GM21526 (cell line): ENCODE measurements at regions not wholly inside any gene's neighbourhood (a gene's known extent, or its start where the extent isn't known, plus 50 kb on each side); places are given as distances from the start of the nearest gene placed in this dataset.

Experiments used
- ATAC-seq: cut with Tn5 transposase; IDR thresholded peaks from one replicate; pipeline ENCODE4 v1.9.1; 2021; ENCODE audit warnings: moderate library complexity; ENCODE audit not compliant: unreplicated experiment, low FRiP score

GRCh38 chrX:94041881-94042280 is 367.9 kb downstream of the FAM133A start:
- ATAC-seq: no peak

GRCh38 chrX:94045724-94046123 is 371.7 kb downstream of the FAM133A start:
- ATAC-seq: no peak

- ATAC-seq: no peak
Observed at GRCh38 chrX:94051926-94052325, 377.9 kb downstream of the FAM133A start.

GRCh38 chrX:94053575-94053974 is 379.6 kb downstream of the FAM133A start:
- ATAC-seq: no peak

GRCh38 chrX:94057385-94057784 is 383.4 kb downstream of the FAM133A start:
- no peak for ATAC-seq

- ATAC-seq: peak; percentile 72
Observed at GRCh38 chrX:94058728-94059382, 384.8 kb downstream of the FAM133A start.

- ATAC-seq: no peak
Observed at GRCh38 chrX:94065091-94065490, 391.1 kb downstream of the FAM133A start.

GRCh38 chrX:94089149-94089548 is 415.1 kb downstream of the FAM133A start:
- no peak for ATAC-seq

- no peak for ATAC-seq
Observed at GRCh38 chrX:94097868-94098267, 423.9 kb downstream of the FAM133A start.

GRCh38 chrX:94107981-94108380 is 434.0 kb downstream of the FAM133A start:
- no peak for ATAC-seq

- no peak for ATAC-seq
Observed at GRCh38 chrX:94114362-94114761, 440.4 kb downstream of the FAM133A start.

- no peak for ATAC-seq
Observed at GRCh38 chrX:94121799-94122198, 447.8 kb downstream of the FAM133A start.

GRCh38 chrX:94123062-94123461 is 449.1 kb downstream of the FAM133A start:
- no peak for ATAC-seq

GRCh38 chrX:94162971-94163370 is 489.0 kb downstream of the FAM133A start:
- no peak for ATAC-seq

GRCh38 chrX:94178145-94178788 is 504.3 kb downstream of the FAM133A start:
- no peak for ATAC-seq

GRCh38 chrX:94204524-94204923 is 530.5 kb downstream of the FAM133A start:
- ATAC-seq: no peak

- ATAC-seq: no peak
Observed at GRCh38 chrX:94216738-94217137, 542.7 kb downstream of the FAM133A start.

GRCh38 chrX:94252211-94252610 is 578.2 kb downstream of the FAM133A start:
- no peak for ATAC-seq

GRCh38 chrX:94256396-94256795 is 582.4 kb downstream of the FAM133A start:
- ATAC-seq: no peak

GRCh38 chrX:94265323-94265722 is 591.3 kb downstream of the FAM133A start:
- ATAC-seq: no peak

GRCh38 chrX:94288325-94288724 is 614.3 kb downstream of the FAM133A start:
- ATAC-seq: no peak

GRCh38 chrX:94288972-94289371 is 615.0 kb downstream of the FAM133A start:
- no peak for ATAC-seq
